OCI-LY1 (cell line): ENCODE measurements at regions not wholly inside any gene's neighbourhood (a gene's known extent, or its start where the extent isn't known, plus 50 kb on each side); places are given as distances from the start of the nearest gene placed in this dataset.

Experiments used
- H2AFZ ChIP-seq: fragments of 200-600 bp; sonication (generic), shearing (Covaris generic); 2 replicates; pipeline ENCODE4 v1.6.0; 2014; ENCODE audit warnings: antibody characterized with exemption, mild to moderate bottlenecking, low read length
- H3F3A ChIP-seq: fragments of 200-600 bp; sonication (generic), shearing (Covaris generic); 2 replicates; pipeline ENCODE4 v1.6.0; 2014; ENCODE audit warnings: mild to moderate bottlenecking, antibody characterized with exemption, low read length, moderate library complexity; ENCODE audit not compliant: insufficient read depth
- H3K27ac ChIP-seq: fragments of 200-600 bp; sonication (generic); 2 replicates; pipeline ENCODE4 v1.5.1; 2014; ENCODE audit warnings: low read length, mixed run types, mild to moderate bottlenecking, low read depth; ENCODE audit not compliant: poor library complexity, severe bottlenecking
- H3K27me3 ChIP-seq: fragments of 200-600 bp; sonication (generic); 2 replicates; pipeline ENCODE4 v1.6.0; 2014; ENCODE audit warnings: antibody characterized with exemption, mild to moderate bottlenecking, low read length, moderate library complexity; ENCODE audit not compliant: insufficient read depth
- H3K36me3 ChIP-seq: fragments of 200-600 bp; sonication (generic); 2 replicates; pipeline ENCODE4 v1.6.1; 2014; ENCODE audit warnings: mild to moderate bottlenecking, antibody characterized with exemption, low read length, moderate library complexity, mixed read lengths; ENCODE audit not compliant: insufficient read depth
- H3K4me1 ChIP-seq: fragments of 200-600 bp; sonication (generic); 2 replicates; pipeline ENCODE4 v1.5.1; 2014; ENCODE audit warnings: mild to moderate bottlenecking, low read length, moderate library complexity; ENCODE audit not compliant: insufficient read depth, severe bottlenecking
- H3K4me2 ChIP-seq: fragments of 200-600 bp; sonication (generic), shearing (Covaris generic); 2 replicates; pipeline ENCODE4 v1.6.1; 2014; ENCODE audit warnings: low read length
- H3K4me3 ChIP-seq: fragments of 200-600 bp; sonication (generic); 2 replicates; pipeline ENCODE4 v1.5.1; 2014; ENCODE audit warnings: low read length, low read depth, mild to moderate bottlenecking, mixed read lengths; ENCODE audit not compliant: poor library complexity, severe bottlenecking
- H3K79me2 ChIP-seq: fragments of 200-600 bp; shearing (Covaris generic); 2 replicates; pipeline ENCODE4 v1.6.1; 2016; ENCODE audit warnings: mixed run types, low read length, mixed read lengths; ENCODE audit not compliant: insufficient read depth
- H3K9ac ChIP-seq: fragments of 200-600 bp; sonication (generic), shearing (Covaris generic); 2 replicates; pipeline ENCODE4 v1.6.1; 2014; ENCODE audit warnings: mild to moderate bottlenecking, low read length, mixed read lengths
- H3K9me2 ChIP-seq: fragments of 200-600 bp; sonication (generic), shearing (Covaris generic); 2 replicates; pipeline ENCODE4 v1.6.1; 2014; ENCODE audit warnings: low read depth, mild to moderate bottlenecking, low read length, mixed read lengths
- H3K9me3 ChIP-seq: fragments of 200-600 bp; shearing (Covaris generic); 2 replicates; pipeline ENCODE4 v1.6.1; 2014; ENCODE audit warnings: low read length, mixed read lengths
- H4K20me1 ChIP-seq: fragments of 200-600 bp; sonication (generic), shearing (Covaris generic); 2 replicates; pipeline ENCODE4 v1.6.0; 2016; ENCODE audit warnings: mild to moderate bottlenecking, low read length; ENCODE audit not compliant: insufficient read depth
- CTCF ChIP-seq: fragments of 200-600 bp; sonication (generic), shearing (Covaris generic); IDR thresholded peaks from 2 replicates; pipeline ENCODE4 v1.5.1; 2017; ENCODE audit warnings: mild to moderate bottlenecking, antibody characterized with exemption, low read length, moderate library complexity, mixed read lengths
- EZH2 ChIP-seq: fragments of 200-600 bp; sonication (generic), shearing (Covaris generic); IDR thresholded peaks from 2 replicates; pipeline ENCODE4 v1.8.0; 2017; ENCODE audit warnings: borderline replicate concordance, mixed run types, mild to moderate bottlenecking, antibody characterized with exemption, low read length, moderate library complexity, mixed read lengths

DNA sequence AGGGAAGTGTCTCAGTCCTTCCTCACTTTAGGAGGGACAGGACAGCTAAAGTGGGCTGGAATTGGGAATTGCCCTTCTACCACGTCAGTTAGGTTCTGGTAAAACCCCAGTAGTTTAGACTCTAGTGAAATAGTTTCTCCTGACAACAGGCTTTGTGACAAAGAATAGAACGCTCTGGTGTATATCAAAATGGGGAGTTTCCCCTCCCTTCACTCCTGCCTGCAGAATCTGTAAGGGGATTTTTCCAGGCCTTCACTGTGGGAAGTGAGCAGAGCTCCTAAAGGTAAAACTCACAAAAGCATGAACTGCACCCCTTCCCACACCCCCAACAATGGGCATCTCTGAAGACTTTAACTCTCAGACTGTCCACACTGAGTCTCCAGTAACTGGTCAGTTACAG lies 460.9 kb upstream of the LRRC4C start:
- Histone ChIP-seq H3K9ac (no peak overlapping the region), H3K9me3 (no peaks in the 10 kb centered on the region), H3K4me2 (no peak overlapping the region), H4K20me1 (no peaks in the 10 kb centered on the region), H3K4me1 (no peaks in the 10 kb centered on the region), H2AFZ (no peak overlapping the region), H3K4me3 (no peak overlapping the region), H3K79me2 (no peaks in the 10 kb centered on the region), H3K27ac (no peak overlapping the region), H3K27me3 (no peaks in the 10 kb centered on the region), H3F3A (no peaks in the 10 kb centered on the region), H3K36me3 (no peaks in the 10 kb centered on the region), H3K9me2 (no peaks in the 10 kb centered on the region)
- no peak for TF ChIP-seq CTCF
- no peak for TF ChIP-seq EZH2

DNA sequence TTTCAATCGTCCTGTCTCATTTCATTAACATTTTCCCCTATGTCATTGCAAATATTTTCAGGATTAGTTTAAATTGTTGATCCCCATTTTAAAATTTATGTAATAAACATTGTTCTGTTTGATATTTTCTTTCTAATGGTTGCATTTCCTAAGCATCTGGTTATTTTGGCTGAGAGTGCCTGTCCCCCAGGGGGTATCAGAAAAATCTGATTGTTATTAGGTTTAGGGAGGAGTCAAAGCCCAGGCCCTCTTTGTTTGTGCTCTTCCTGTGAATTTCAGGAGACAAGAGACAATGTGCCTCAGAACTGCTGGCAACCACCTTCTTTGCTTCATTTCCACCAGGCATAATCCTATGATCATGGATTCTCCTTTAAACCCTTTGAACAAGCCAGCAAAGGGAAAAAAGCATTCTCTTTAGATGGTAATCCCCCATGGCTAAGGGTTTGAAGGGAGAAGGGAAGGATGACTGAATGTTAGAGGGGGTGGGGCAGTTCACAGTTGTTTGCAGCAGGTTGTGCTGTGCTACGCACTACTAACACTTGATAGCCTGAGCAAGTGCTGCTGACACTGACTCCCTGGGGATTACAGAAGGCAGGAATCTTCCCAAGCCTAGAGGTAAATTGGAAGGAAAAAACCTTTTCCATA lies 462.4 kb upstream of the LRRC4C start:
- Histone ChIP-seq H3K36me3 (no peaks in the 10 kb centered on the region), H3K4me2 (no peak overlapping the region), H3K27me3 (no peaks in the 10 kb centered on the region), H4K20me1 (no peaks in the 10 kb centered on the region), H3K9ac (no peak overlapping the region), H3K9me3 (no peaks in the 10 kb centered on the region), H3K4me1 (no peaks in the 10 kb centered on the region), H3F3A (no peaks in the 10 kb centered on the region), H2AFZ (no peak overlapping the region), H3K9me2 (no peaks in the 10 kb centered on the region), H3K79me2 (no peaks in the 10 kb centered on the region), H3K4me3 (no peak overlapping the region), H3K27ac (no peak overlapping the region)
- no peak for TF ChIP-seq EZH2
- TF ChIP-seq CTCF = no peak

DNA sequence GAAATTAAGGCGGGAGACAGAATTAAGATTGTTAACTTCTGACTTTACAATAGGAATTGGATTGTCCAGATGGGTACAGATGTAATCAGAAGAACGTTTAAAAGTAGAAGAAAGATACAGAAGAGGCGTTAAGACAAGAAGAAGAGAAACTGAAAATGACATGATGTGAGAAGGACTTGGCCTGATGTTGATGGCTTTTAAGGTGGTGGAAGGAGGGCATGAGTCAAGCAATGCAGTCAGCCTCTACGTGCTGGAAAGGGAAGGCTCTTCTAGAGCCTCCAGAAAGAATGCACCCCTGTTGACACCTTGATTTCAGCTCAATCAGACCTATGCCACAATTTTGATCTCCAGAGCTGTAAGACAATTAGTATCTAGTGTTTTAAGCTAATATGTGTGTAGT lies 466.9 kb upstream of the LRRC4C start:
- H3K4me3 ChIP-seq = no peak overlapping the region
- no peaks in the 10 kb centered on the region for H3F3A ChIP-seq
- no peak overlapping the region for H3K27ac ChIP-seq
- no peak overlapping the region for H3K9ac ChIP-seq
- H3K4me2 ChIP-seq = no peak overlapping the region
- H3K27me3 ChIP-seq = no peaks in the 10 kb centered on the region
- no peaks in the 10 kb centered on the region for H3K9me3 ChIP-seq
- no peaks in the 10 kb centered on the region for H4K20me1 ChIP-seq
- H3K79me2 ChIP-seq = no peaks in the 10 kb centered on the region
- H2AFZ ChIP-seq = no peak overlapping the region
- no peaks in the 10 kb centered on the region for H3K4me1 ChIP-seq
- H3K36me3 ChIP-seq = no peaks in the 10 kb centered on the region
- TF ChIP-seq CTCF (no peak), EZH2 (no peak)
- H3K9me2 ChIP-seq = no peaks in the 10 kb centered on the region
